Nephron (organoid): ENCODE measurements at regions not wholly inside any gene's neighbourhood (a gene's known extent, or its start where the extent isn't known, plus 50 kb on each side); places are given as distances from the start of the nearest gene placed in this dataset.
A peak's percentile ranks its signal among the peaks of the same experiment; 100 is the strongest.

Experiments used
- H3K27ac Mint-ChIP-seq, 3 experiments: 2 replicates each; pipeline ENCODE4 v1.8.0; 2020; ENCODE audit warnings: mixed read lengths in 3 of 3, mild to moderate bottlenecking in 2 of 3, moderate library complexity in 1 of 3
- H3K27me3 Mint-ChIP-seq: 2 replicates; pipeline ENCODE4 v1.8.0; 2021; ENCODE audit warnings: low read depth, mild to moderate bottlenecking, moderate library complexity, mixed read lengths
- H3K36me3 Mint-ChIP-seq: 2 replicates; pipeline ENCODE4 v1.8.0; 2020; ENCODE audit warnings: low read depth, mixed read lengths
- H3K4me1 Mint-ChIP-seq: 2 replicates; pipeline ENCODE4 v1.8.0; 2020; ENCODE audit warnings: mixed read lengths
- H3K4me3 Mint-ChIP-seq, 3 experiments: 2 replicates each; pipeline ENCODE4 v1.8.0; 2020; ENCODE audit warnings: mild to moderate bottlenecking in 3 of 3, mixed read lengths in 3 of 3, moderate library complexity in 2 of 3
- H3K9me3 Mint-ChIP-seq: 2 replicates; pipeline ENCODE4 v1.8.0; 2020; ENCODE audit warnings: mixed read lengths
- CTCF ChIP-seq, 3 experiments: fragments of 200-600 bp; sonication (generic); IDR thresholded peaks; one replicate each; pipeline ENCODE4 v1.5.0; 2021; ENCODE audit warnings: antibody characterized with exemption in 3 of 3; ENCODE audit not compliant: unreplicated experiment in 3 of 3

GRCh38 chr16:87132361-87133014, 184.7 kb downstream of the C16orf95 start:
- peaks cover 11% of the 10 kb centered on the region for H3K9me3 Mint-ChIP-seq
- H3K27ac Mint-ChIP-seq: peak overlapping the region; percentile 50 to 79 (median 72)
- TF ChIP-seq CTCF (IDR thresholded peaks at IDR 0.05; ENCODE audit: unreplicated experiment in 3 of 3): no peak
- H3K36me3 Mint-ChIP-seq: peaks cover 10% of the 10 kb centered on the region
- H3K4me3 Mint-ChIP-seq: peak overlapping the region in 1 of 3 experiments; percentile 30
- H3K4me1 Mint-ChIP-seq: peaks cover 48% of the 10 kb centered on the region
- peaks cover 79% of the 10 kb centered on the region for H3K27me3 Mint-ChIP-seq

- Mint-ChIP-seq H3K4me3 (peak overlapping the region in 1 of 3 experiments; percentile 30), H3K9me3 (peaks cover 11% of the 10 kb centered on the region), H3K27ac (peak overlapping the region; percentile 50 to 79 (median 72)), H3K36me3 (peaks cover 10% of the 10 kb centered on the region), H3K4me1 (peaks cover 48% of the 10 kb centered on the region), H3K27me3 (peaks cover 74% of the 10 kb centered on the region)
- no peak for TF ChIP-seq CTCF (IDR thresholded peaks at IDR 0.05; ENCODE audit: unreplicated experiment in 3 of 3)
These were observed 183.9 kb downstream of the C16orf95 start for GRCh38 chr16:87133112-87133850.

- H3K9me3 Mint-ChIP-seq: peaks cover 12% of the 10 kb centered on the region
- H3K4me1 Mint-ChIP-seq: peaks cover 45% of the 10 kb centered on the region
- peak overlapping the region; percentile 43 to 72 (median 44) for H3K27ac Mint-ChIP-seq
- H3K27me3 Mint-ChIP-seq: peaks cover 78% of the 10 kb centered on the region
- no peak for TF ChIP-seq CTCF (IDR thresholded peaks at IDR 0.05; ENCODE audit: unreplicated experiment in 3 of 3)
- H3K36me3 Mint-ChIP-seq: peaks cover 9% of the 10 kb centered on the region
- H3K4me3 Mint-ChIP-seq: no peak overlapping the region
These were observed 183.1 kb downstream of the C16orf95 start for GRCh38 chr16:87133966-87134627.

- H3K9me3 Mint-ChIP-seq: peaks cover 11% of the 10 kb centered on the region
- peaks cover 4% of the 10 kb centered on the region for H3K36me3 Mint-ChIP-seq
- peaks cover 40% of the 10 kb centered on the region for H3K4me1 Mint-ChIP-seq
- H3K27me3 Mint-ChIP-seq: peaks cover 78% of the 10 kb centered on the region
- H3K27ac Mint-ChIP-seq: peak overlapping the region; percentile 43 to 72 (median 70)
- TF ChIP-seq CTCF (IDR thresholded peaks at IDR 0.05; ENCODE audit: unreplicated experiment in 3 of 3): no peak
- no peak overlapping the region for H3K4me3 Mint-ChIP-seq
These were observed 182.6 kb downstream of the C16orf95 start for GRCh38 chr16:87134628-87134995.

- peaks cover 4% of the 10 kb centered on the region for H3K36me3 Mint-ChIP-seq
- peaks cover 13% of the 10 kb centered on the region for H3K9me3 Mint-ChIP-seq
- H3K4me3 Mint-ChIP-seq: no peak overlapping the region
- H3K27ac Mint-ChIP-seq: peak overlapping the region; percentile 43 to 72 (median 70)
- H3K27me3 Mint-ChIP-seq: peaks cover 76% of the 10 kb centered on the region
- peaks cover 36% of the 10 kb centered on the region for H3K4me1 Mint-ChIP-seq
- TF ChIP-seq CTCF (IDR thresholded peaks at IDR 0.05; ENCODE audit: unreplicated experiment in 3 of 3): no peak
These were observed 181.8 kb downstream of the C16orf95 start for GRCh38 chr16:87135246-87136030.
